HUES64 (cell line): ENCODE measurements at regions not wholly inside any gene's neighbourhood (a gene's known extent, or its start where the extent isn't known, plus 50 kb on each side); places are given as distances from the start of the nearest gene placed in this dataset.

Source experiments
- H3K27ac ChIP-seq: 2 replicates; pipeline ENCODE4 v1.7.0; 2013; ENCODE audit warnings: low read depth, low read length, inconsistent platforms
- H3K27me3 ChIP-seq: 2 replicates; pipeline ENCODE4 v1.6.1; 2013; ENCODE audit warnings: mild to moderate bottlenecking, low read length; ENCODE audit not compliant: insufficient read depth
- H3K36me3 ChIP-seq: 2 replicates; pipeline ENCODE4 v1.6.1; 2013; ENCODE audit warnings: mild to moderate bottlenecking, low read length; ENCODE audit not compliant: insufficient read depth
- H3K4me1 ChIP-seq: 2 replicates; pipeline ENCODE4 v1.6.1; 2013; ENCODE audit warnings: mild to moderate bottlenecking, low read length, moderate library complexity; ENCODE audit not compliant: insufficient read depth
- H3K4me3 ChIP-seq: 2 replicates; pipeline ENCODE4 v1.5.1; 2013; ENCODE audit warnings: mild to moderate bottlenecking, low read length, moderate library complexity
- H3K9ac ChIP-seq: 2 replicates; pipeline ENCODE4 v1.6.1; 2013; ENCODE audit warnings: mild to moderate bottlenecking, low read depth, low read length
- H3K9me3 ChIP-seq: 2 replicates; pipeline ENCODE4 v1.6.1; 2013; ENCODE audit warnings: low read depth, low read length; ENCODE audit not compliant: insufficient read depth
- WGBS: fragments of 150-250, 120-280 bp; methylation state at CpG from one replicate; pipeline ENCODE4 v1.1.7; 2013; ENCODE audit warnings: missing lambda C conversion rate; 5-methylcytosine and 5-hydroxymethylcytosine counted together

- Histone ChIP-seq H3K27me3 (no peaks in the 10 kb centered on the region), H3K27ac (no peak overlapping the region), H3K4me3 (no peak overlapping the region), H3K9ac (no peak overlapping the region), H3K36me3 (no peaks in the 10 kb centered on the region), H3K4me1 (no peaks in the 10 kb centered on the region), H3K9me3 (no peaks in the 10 kb centered on the region)
- 94% methylated on average over 4 of the region's 4 CpGs for WGBS
These were observed 261.0 kb downstream of the PDGFC start for GRCh38 chr4:156710365-156711192.

DNA sequence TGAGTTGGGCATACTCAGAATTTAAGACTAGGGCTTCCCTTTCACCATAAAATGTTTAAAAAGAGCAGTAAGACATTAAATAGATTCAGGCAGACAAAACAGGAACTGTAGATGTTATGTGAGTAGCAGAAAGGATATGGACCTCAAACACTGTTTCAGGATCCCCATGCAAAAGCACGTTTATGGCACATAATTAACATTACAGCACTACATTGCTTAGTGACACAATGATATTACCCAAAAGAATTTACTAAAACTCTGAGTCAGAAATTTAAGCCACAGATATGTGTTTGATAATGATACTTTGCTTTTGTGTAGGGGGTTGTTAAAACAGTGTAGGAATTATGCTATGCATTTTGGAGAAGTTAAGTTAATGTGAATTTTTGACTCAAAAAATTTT is 266.3 kb downstream of the PDGFC start:
- H3K27me3 ChIP-seq: no peaks in the 10 kb centered on the region
- H3K4me3 ChIP-seq: no peak overlapping the region
- no peak overlapping the region for H3K27ac ChIP-seq
- H3K9me3 ChIP-seq: no peaks in the 10 kb centered on the region
- no peak overlapping the region for H3K9ac ChIP-seq
- H3K4me1 ChIP-seq: no peaks in the 10 kb centered on the region
- no peaks in the 10 kb centered on the region for H3K36me3 ChIP-seq
- 92% methylated on average over 1 of the region's 1 CpG for WGBS

- no peaks in the 10 kb centered on the region for H3K36me3 ChIP-seq
These were observed 276.4 kb downstream of the PDGFC start for GRCh38 chr4:156695163-156695562.

DNA sequence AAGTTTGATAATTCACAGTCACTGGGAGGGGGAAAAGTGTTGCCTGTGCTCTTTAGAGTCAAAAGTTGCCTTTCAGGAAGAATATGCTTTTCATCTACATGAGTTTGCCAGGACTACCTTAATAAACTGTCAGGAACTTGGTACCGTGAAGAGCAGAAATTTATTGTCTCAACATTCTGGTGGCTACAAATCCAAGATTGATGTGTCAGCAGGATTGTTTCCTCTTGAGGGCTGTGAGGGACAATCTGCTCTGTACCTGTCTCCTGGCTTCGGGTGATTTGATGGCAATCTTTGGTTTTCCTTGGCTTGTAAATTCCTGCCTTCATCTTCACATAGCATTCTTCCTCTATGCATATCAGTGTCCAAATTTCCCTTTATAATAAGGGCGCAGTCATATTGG is 277.2 kb downstream of the PDGFC start:
- no peaks in the 10 kb centered on the region for H3K36me3 ChIP-seq
- no peak overlapping the region for H3K27ac ChIP-seq
- no peak overlapping the region for H3K4me3 ChIP-seq
- no peak overlapping the region for H3K9ac ChIP-seq
- 94% methylated on average over 3 of the region's 3 CpGs for WGBS
- H3K4me1 ChIP-seq: no peaks in the 10 kb centered on the region
- no peaks in the 10 kb centered on the region for H3K27me3 ChIP-seq
- H3K9me3 ChIP-seq: no peaks in the 10 kb centered on the region

More at GRCh38 chr4:156695163-156695562, 276.4 kb downstream of the PDGFC start:
- H3K9me3 ChIP-seq: no peaks in the 10 kb centered on the region
- H3K4me1 ChIP-seq: no peaks in the 10 kb centered on the region
- 89% methylated on average over 7 of the region's 7 CpGs for WGBS
- no peak overlapping the region for H3K4me3 ChIP-seq
- no peak overlapping the region for H3K9ac ChIP-seq
- H3K27ac ChIP-seq: no peak overlapping the region
- H3K27me3 ChIP-seq: no peaks in the 10 kb centered on the region

GRCh38 chr4:156693557-156693956 is 278.0 kb downstream of the PDGFC start:
- Histone ChIP-seq H3K36me3 (no peaks in the 10 kb centered on the region), H3K4me1 (no peaks in the 10 kb centered on the region), H3K27me3 (no peaks in the 10 kb centered on the region), H3K9ac (no peak overlapping the region), H3K9me3 (no peaks in the 10 kb centered on the region), H3K27ac (no peak overlapping the region; the same call in 1 of the 2 replicates), H3K4me3 (no peak overlapping the region)
- WGBS: 83% methylated on average over 1 of the region's 1 CpG

- no peaks in the 10 kb centered on the region for H3K9me3 ChIP-seq
- H3K27me3 ChIP-seq: no peaks in the 10 kb centered on the region
- no peaks in the 10 kb centered on the region for H3K36me3 ChIP-seq
- H3K4me3 ChIP-seq: no peak overlapping the region
- 90% methylated on average over 1 of the region's 1 CpG for WGBS
- no peaks in the 10 kb centered on the region for H3K4me1 ChIP-seq
- H3K27ac ChIP-seq: no peak overlapping the region
- H3K9ac ChIP-seq: no peak overlapping the region
These were observed 279.6 kb downstream of the PDGFC start for GRCh38 chr4:156692016-156692415.

DNA sequence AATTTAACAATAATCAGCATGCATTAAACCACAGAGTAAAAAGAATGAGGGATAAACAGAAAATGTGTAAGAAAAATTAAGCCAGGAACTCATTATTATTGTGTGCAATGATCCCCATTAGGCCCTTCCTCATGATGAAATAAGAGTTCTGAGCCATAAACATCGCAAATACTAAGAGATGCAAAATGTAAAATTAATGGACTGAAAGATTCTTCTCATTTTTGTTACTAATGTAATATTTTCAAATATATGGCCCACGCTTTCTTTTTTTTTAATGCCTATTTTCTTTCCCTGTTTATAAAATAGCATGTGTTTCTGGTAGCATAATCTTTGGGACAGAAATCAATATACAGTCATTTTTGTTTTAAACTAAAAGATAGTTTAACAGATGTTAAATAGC is 281.0 kb downstream of the PDGFC start:
- no CpG with 5 or more reads among the region's 2 CpGs for WGBS
- Histone ChIP-seq H3K9me3 (no peaks in the 10 kb centered on the region), H3K27ac (no peak overlapping the region), H3K4me1 (no peaks in the 10 kb centered on the region), H3K36me3 (no peaks in the 10 kb centered on the region), H3K4me3 (no peak overlapping the region), H3K9ac (no peak overlapping the region), H3K27me3 (no peaks in the 10 kb centered on the region)

- Histone ChIP-seq H3K4me1 (no peaks in the 10 kb centered on the region), H3K9me3 (no peaks in the 10 kb centered on the region), H3K27ac (no peak overlapping the region), H3K4me3 (no peak overlapping the region), H3K27me3 (no peaks in the 10 kb centered on the region), H3K36me3 (no peaks in the 10 kb centered on the region), H3K9ac (no peak overlapping the region)
- 93% methylated on average over 3 of the region's 3 CpGs for WGBS
These were observed 285.5 kb downstream of the PDGFC start for GRCh38 chr4:156686120-156686519.

DNA sequence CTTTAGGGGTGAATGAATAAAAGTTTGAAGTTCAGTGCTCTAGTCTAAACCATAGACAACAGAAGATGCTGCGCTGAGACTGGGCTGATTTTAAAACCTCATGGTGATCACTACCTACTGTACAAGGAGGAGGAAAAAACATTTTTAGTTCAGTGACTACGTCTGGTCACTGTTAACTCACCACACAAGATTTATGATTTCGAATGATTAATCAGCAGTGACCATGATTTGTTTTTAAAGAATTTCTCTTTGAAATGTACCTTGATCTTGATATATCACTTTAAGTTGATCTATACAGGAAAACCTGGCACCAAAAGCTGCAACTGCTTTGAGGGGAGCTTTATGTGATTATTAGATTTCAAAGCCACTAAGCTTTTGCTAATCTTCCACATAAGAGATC is 286.3 kb downstream of the PDGFC start:
- Histone ChIP-seq H3K36me3 (no peaks in the 10 kb centered on the region), H3K9ac (no peak overlapping the region), H3K27ac (no peak overlapping the region), H3K4me1 (no peaks in the 10 kb centered on the region), H3K4me3 (no peak overlapping the region), H3K27me3 (no peaks in the 10 kb centered on the region), H3K9me3 (no peaks in the 10 kb centered on the region)
- WGBS: 94% methylated on average over 2 of the region's 3 CpGs

GRCh38 chr4:156677656-156678055 is 293.9 kb downstream of the PDGFC start:
- Histone ChIP-seq H3K9me3 (no peaks in the 10 kb centered on the region), H3K27me3 (no peaks in the 10 kb centered on the region), H3K36me3 (no peaks in the 10 kb centered on the region), H3K4me3 (no peak overlapping the region), H3K4me1 (peaks cover 8% of the 10 kb centered on the region; the same call in 1 of the 2 replicates), H3K27ac (no peak overlapping the region), H3K9ac (no peak overlapping the region)
- WGBS: 81% methylated on average over 4 of the region's 4 CpGs

- Histone ChIP-seq H3K36me3 (no peaks in the 10 kb centered on the region), H3K4me1 (peaks cover 12% of the 10 kb centered on the region; the same call in 1 of the 2 replicates), H3K27ac (no peak overlapping the region), H3K4me3 (no peak overlapping the region), H3K9me3 (no peaks in the 10 kb centered on the region), H3K27me3 (no peaks in the 10 kb centered on the region), H3K9ac (no peak overlapping the region)
- WGBS: 15% methylated on average over 5 of the region's 6 CpGs
These were observed 294.5 kb downstream of the PDGFC start for GRCh38 chr4:156677131-156677531.
